ENCODE measurements at regions not wholly inside any gene's neighbourhood (a gene's known extent, or its start where the extent isn't known, plus 50 kb on each side); places are given as distances from the start of the nearest gene placed in this dataset.

GRCh38 chr21:35615325-35615724 is 445.0 kb downstream of the SETD4 start:
- Histone ChIP-seq H3K4me3 (replicated peaks; ENCODE audit: insufficient read depth, low read length) (no peak overlapping the region), H3K27me3 (ENCODE audit: insufficient read depth, poor library complexity, severe bottlenecking) (no peaks in the 10 kb centered on the region)
- DNase-seq (ENCODE audit: low read depth in 1 of 2, low spot score in 1 of 2): no peak

GRCh38 chr21:35614396-35614921 is 445.9 kb downstream of the SETD4 start:
- DNase-seq (ENCODE audit: low read depth in 1 of 2, low spot score in 1 of 2): no peak
- no peak overlapping the region for H3K4me3 ChIP-seq (replicated peaks; ENCODE audit: insufficient read depth, low read length)
- TF ChIP-seq GABPA (IDR thresholded peaks at IDR 0.05; ENCODE audit: low read depth) (no peak), SPI1 (IDR thresholded peaks at IDR 0.05; ENCODE audit: borderline replicate concordance, low read depth) (no peak), CTCF (IDR thresholded peaks at IDR 0.05; ENCODE audit: insufficient read depth, low read length) (no peak), POLR2AphosphoS5 (IDR thresholded peaks at IDR 0.05; ENCODE audit: low read depth) (no peak), REST (IDR thresholded peaks at IDR 0.05; ENCODE audit: insufficient replicate concordance, low read depth) (no peak)
- no peaks in the 10 kb centered on the region for H3K27me3 ChIP-seq (ENCODE audit: insufficient read depth, poor library complexity, severe bottlenecking)
- no peak overlapping the region for H3K27ac ChIP-seq (replicated peaks)

More at GRCh38 chr21:35615325-35615724, 445.0 kb downstream of the SETD4 start:
- H3K27ac ChIP-seq (replicated peaks): no peak overlapping the region
- TF ChIP-seq SPI1 (IDR thresholded peaks at IDR 0.05; ENCODE audit: borderline replicate concordance, low read depth) (peak; percentile 56; the same call in 1 of the 2 replicates), REST (IDR thresholded peaks at IDR 0.05; ENCODE audit: insufficient replicate concordance, low read depth) (no peak)

- Histone ChIP-seq H3K27ac (replicated peaks) (no peak overlapping the region), H3K4me3 (replicated peaks; ENCODE audit: insufficient read depth, low read length) (no peak overlapping the region), H3K27me3 (ENCODE audit: insufficient read depth, poor library complexity, severe bottlenecking) (peaks cover 4% of the 10 kb centered on the region)
- TF ChIP-seq POLR2AphosphoS5 (IDR thresholded peaks at IDR 0.05; ENCODE audit: low read depth) (no peak), GABPA (IDR thresholded peaks at IDR 0.05; ENCODE audit: low read depth) (no peak), REST (IDR thresholded peaks at IDR 0.05; ENCODE audit: insufficient replicate concordance, low read depth) (no peak), CTCF (IDR thresholded peaks at IDR 0.05; ENCODE audit: insufficient read depth, low read length) (no peak), SPI1 (IDR thresholded peaks at IDR 0.05; ENCODE audit: borderline replicate concordance, low read depth) (no peak)
- no peak for DNase-seq (ENCODE audit: low read depth in 1 of 2, low spot score in 1 of 2)
These were observed 448.6 kb downstream of the SETD4 start for GRCh38 chr21:35611708-35612132.

All from HL-60 (cell line).